EH (cell line): ENCODE measurements at regions not wholly inside any gene's neighbourhood (a gene's known extent, or its start where the extent isn't known, plus 50 kb on each side); places are given as distances from the start of the nearest gene placed in this dataset.
"Not testable (repeated sequence)": the region's sequence is repeated elsewhere in the genome, so short reads cannot be mapped to it uniquely, and the experiment has no call there.

ENCODE experiments used
- DNase-seq: peaks from one replicate; pipeline ENCODE4 v3.0.0-alpha.2; 2015; ENCODE audit warnings: low read depth

- not testable (repeated sequence) for DNase-seq
Measured at GRCh38 chr2:179385756-179386155, 121.1 kb upstream of the SESTD1 start.

GRCh38 chr2:179383975-179384374 is 119.3 kb upstream of the SESTD1 start:
- no peak for DNase-seq

GRCh38 chr2:179377296-179377695 is 112.7 kb upstream of the SESTD1 start:
- peak; percentile 57 for DNase-seq

GRCh38 chr2:179376881-179377280 is 112.2 kb upstream of the SESTD1 start:
- peak; percentile 86 for DNase-seq

- DNase-seq = no peak
Measured at GRCh38 chr2:179373816-179374215, 109.2 kb upstream of the SESTD1 start.

GRCh38 chr2:179365561-179365960 is 100.9 kb upstream of the SESTD1 start:
- DNase-seq = not testable (repeated sequence)

- DNase-seq = no peak
Measured at GRCh38 chr2:179355881-179356280, 91.2 kb upstream of the SESTD1 start.

- no peak for DNase-seq
Measured at GRCh38 chr2:179354739-179355537, 90.3 kb upstream of the SESTD1 start.

- no peak for DNase-seq
Measured at GRCh38 chr2:179354296-179354695, 89.7 kb upstream of the SESTD1 start.

GRCh38 chr2:179352181-179352580 is 87.5 kb upstream of the SESTD1 start:
- DNase-seq = no peak

GRCh38 chr2:179351057-179351456 is 86.4 kb upstream of the SESTD1 start:
- no peak for DNase-seq

GRCh38 chr2:179349670-179350303 is 85.2 kb upstream of the SESTD1 start:
- DNase-seq = no peak

- peak; percentile 15 for DNase-seq
Measured at GRCh38 chr2:179348906-179349305, 84.3 kb upstream of the SESTD1 start.

- DNase-seq = peak; percentile 30
Measured at GRCh38 chr2:179344970-179345369, 80.3 kb upstream of the SESTD1 start.

- peak; percentile 56 for DNase-seq
Measured at GRCh38 chr2:179344280-179344964, 79.8 kb upstream of the SESTD1 start.

- no peak for DNase-seq
Measured at GRCh38 chr2:179343945-179344279, 79.3 kb upstream of the SESTD1 start.

GRCh38 chr2:179341152-179341866 is 76.7 kb upstream of the SESTD1 start:
- DNase-seq = no peak

GRCh38 chr2:179340678-179341077 is 76.0 kb upstream of the SESTD1 start:
- DNase-seq = peak; percentile 18

- DNase-seq = peak; percentile 53
Measured at GRCh38 chr2:179338681-179339080, 74.0 kb upstream of the SESTD1 start.

GRCh38 chr2:179336782-179337534 is 72.3 kb upstream of the SESTD1 start:
- peak; percentile 64 for DNase-seq

- no peak for DNase-seq
Measured at GRCh38 chr2:179335732-179336131, 71.1 kb upstream of the SESTD1 start.

- peak; percentile 61 for DNase-seq
Measured at GRCh38 chr2:179332903-179333302, 68.3 kb upstream of the SESTD1 start.
